Putamen (tissue), 1 donor: ENCODE measurements at regions not wholly inside any gene's neighbourhood (a gene's known extent, or its start where the extent isn't known, plus 50 kb on each side); places are given as distances from the start of the nearest gene placed in this dataset.
"Not testable (repeated sequence)": the region's sequence is repeated elsewhere in the genome, so short reads cannot be mapped to it uniquely, and the experiment has no call there.

Experiments
- DNase-seq: peaks from one replicate; pipeline ENCODE4 v3.0.0-alpha.2; 2016; ENCODE audit warnings: low spot score

- peak; percentile 22 for DNase-seq
Measured at GRCh38 chr5:168093200-168093910, 198.1 kb upstream of the WWC1 start.

- no peak for DNase-seq
Measured at GRCh38 chr5:168096525-168096924, 194.9 kb upstream of the WWC1 start.

- no peak for DNase-seq
Measured at GRCh38 chr5:168097876-168098653, 193.4 kb upstream of the WWC1 start.

- DNase-seq: no peak
Measured at GRCh38 chr5:168101352-168101751, 190.1 kb upstream of the WWC1 start.

- DNase-seq: not testable (repeated sequence)
Measured at GRCh38 chr5:168103018-168103417, 188.4 kb upstream of the WWC1 start.

- DNase-seq: no peak
Measured at GRCh38 chr5:168104350-168104749, 187.1 kb upstream of the WWC1 start.

GRCh38 chr5:168104811-168105481, 186.5 kb upstream of the WWC1 start:
- DNase-seq: no peak

GRCh38 chr5:168106008-168106761, 185.3 kb upstream of the WWC1 start:
- peak; percentile 62 for DNase-seq

- no peak for DNase-seq
Measured at GRCh38 chr5:168109441-168109840, 182.0 kb upstream of the WWC1 start.

- DNase-seq: no peak
Measured at GRCh38 chr5:168110384-168110783, 181.1 kb upstream of the WWC1 start.

- DNase-seq: no peak
Measured at GRCh38 chr5:168110870-168111832, 180.3 kb upstream of the WWC1 start.

- peak; percentile 40 for DNase-seq
Measured at GRCh38 chr5:168114444-168115017, 176.9 kb upstream of the WWC1 start.

- DNase-seq: no peak
Measured at GRCh38 chr5:168117469-168117868, 174.0 kb upstream of the WWC1 start.

- DNase-seq: no peak
Measured at GRCh38 chr5:168118042-168118668, 173.3 kb upstream of the WWC1 start.

- no peak for DNase-seq
Measured at GRCh38 chr5:168120401-168121137, 170.9 kb upstream of the WWC1 start.

- DNase-seq: no peak
Measured at GRCh38 chr5:168121138-168121494, 170.3 kb upstream of the WWC1 start.

- DNase-seq: peak; percentile 47
Measured at GRCh38 chr5:168123631-168124528, 167.6 kb upstream of the WWC1 start.

GRCh38 chr5:168125445-168126199, 165.8 kb upstream of the WWC1 start:
- peak; percentile 78 for DNase-seq
